ENCODE measurements at regions not wholly inside any gene's neighbourhood (a gene's known extent, or its start where the extent isn't known, plus 50 kb on each side); places are given as distances from the start of the nearest gene placed in this dataset.
"Not testable (repeated sequence)": the region's sequence is repeated elsewhere in the genome, so short reads cannot be mapped to it uniquely, and the experiment has no call there.

- H3K27ac ChIP-seq, result no peak overlapping the region
- TF ChIP-seq, protein P1, sequence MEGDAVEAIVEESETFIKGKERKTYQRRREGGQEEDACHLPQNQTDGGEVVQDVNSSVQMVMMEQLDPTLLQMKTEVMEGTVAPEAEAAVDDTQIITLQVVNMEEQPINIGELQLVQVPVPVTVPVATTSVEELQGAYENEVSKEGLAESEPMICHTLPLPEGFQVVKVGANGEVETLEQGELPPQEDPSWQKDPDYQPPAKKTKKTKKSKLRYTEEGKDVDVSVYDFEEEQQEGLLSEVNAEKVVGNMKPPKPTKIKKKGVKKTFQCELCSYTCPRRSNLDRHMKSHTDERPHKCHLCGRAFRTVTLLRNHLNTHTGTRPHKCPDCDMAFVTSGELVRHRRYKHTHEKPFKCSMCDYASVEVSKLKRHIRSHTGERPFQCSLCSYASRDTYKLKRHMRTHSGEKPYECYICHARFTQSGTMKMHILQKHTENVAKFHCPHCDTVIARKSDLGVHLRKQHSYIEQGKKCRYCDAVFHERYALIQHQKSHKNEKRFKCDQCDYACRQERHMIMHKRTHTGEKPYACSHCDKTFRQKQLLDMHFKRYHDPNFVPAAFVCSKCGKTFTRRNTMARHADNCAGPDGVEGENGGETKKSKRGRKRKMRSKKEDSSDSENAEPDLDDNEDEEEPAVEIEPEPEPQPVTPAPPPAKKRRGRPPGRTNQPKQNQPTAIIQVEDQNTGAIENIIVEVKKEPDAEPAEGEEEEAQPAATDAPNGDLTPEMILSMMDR (IDR thresholded peaks at IDR 0.05), result no peak
- TF ChIP-seq ZFX (IDR thresholded peaks at IDR 0.05; ENCODE audit: borderline replicate concordance), result no peak
Measured at GRCh38 chr15:81839387-81839786, 206.4 kb downstream of the MEX3B start.

DNA sequence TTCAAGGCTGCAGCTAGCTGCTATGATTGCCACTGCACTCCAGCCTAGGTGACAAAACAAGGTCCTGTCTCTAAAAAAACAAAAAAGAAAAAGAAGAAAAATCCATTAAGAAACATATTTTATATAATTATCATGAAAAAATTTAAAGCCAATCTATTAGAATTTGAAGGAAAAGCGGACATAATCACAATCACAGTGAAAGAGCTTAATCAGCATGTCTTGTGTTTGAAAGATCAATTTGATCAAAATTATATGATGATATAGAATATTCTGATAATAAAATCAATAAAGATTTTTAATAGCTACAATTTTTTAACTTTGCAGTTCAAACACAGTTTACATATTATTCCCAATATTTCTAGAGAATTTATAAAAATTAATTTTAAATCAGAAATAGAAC lies 210.1 kb downstream of the MEX3B start:
- H3K27ac ChIP-seq, result no peak overlapping the region
- TF ChIP-seq, protein P1 (IDR thresholded peaks at IDR 0.05), result no peak
- TF ChIP-seq ZFX (IDR thresholded peaks at IDR 0.05; ENCODE audit: borderline replicate concordance), result no peak

DNA sequence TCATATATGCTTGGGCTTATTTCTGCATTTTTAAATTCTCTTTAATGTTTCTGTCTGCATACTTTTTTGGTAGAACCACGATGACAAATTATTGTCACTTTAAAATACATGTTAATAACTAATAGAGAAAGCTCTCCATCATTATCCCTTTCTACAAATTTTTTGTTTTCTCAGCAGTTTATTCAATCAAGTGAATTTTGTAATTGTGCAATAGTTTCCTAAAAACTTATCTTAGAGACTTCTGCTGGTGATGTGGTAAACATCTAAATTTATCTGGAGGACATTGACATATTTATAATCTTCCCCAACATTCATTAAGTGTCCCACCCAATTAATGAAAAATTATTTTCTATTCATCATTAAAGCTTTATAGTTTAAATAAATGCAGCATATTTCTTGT lies 215.3 kb downstream of the MEX3B start:
- H3K27ac ChIP-seq, result no peak overlapping the region
- TF ChIP-seq, protein P1 (IDR thresholded peaks at IDR 0.05), result no peak
- no peak for TF ChIP-seq ZFX (IDR thresholded peaks at IDR 0.05; ENCODE audit: borderline replicate concordance)

DNA sequence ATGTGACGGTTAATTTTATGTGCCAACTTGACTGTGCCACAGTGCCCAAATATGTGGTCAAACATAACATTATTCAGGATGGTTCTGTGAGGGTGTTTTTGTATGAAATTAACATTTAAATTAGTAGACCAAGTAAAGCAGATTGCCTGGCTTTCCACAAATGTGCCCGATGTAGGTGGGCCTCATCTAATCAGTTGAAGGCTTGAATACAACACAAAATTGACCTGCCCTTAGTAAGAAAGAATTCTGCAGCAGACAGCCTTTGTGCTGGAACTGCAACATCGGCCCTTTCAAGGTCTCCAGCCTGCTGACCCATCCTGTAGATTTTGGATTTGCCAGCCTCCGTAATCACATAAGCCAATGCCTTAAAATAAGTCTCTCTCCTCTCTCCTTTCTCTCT lies 215.9 kb downstream of the MEX3B start:
- no peak for TF ChIP-seq ZFX (IDR thresholded peaks at IDR 0.05; ENCODE audit: borderline replicate concordance)
- TF ChIP-seq, protein P1 (IDR thresholded peaks at IDR 0.05), result no peak
- no peak overlapping the region for H3K27ac ChIP-seq

- no peak overlapping the region for H3K27ac ChIP-seq
- TF ChIP-seq, protein P1 (IDR thresholded peaks at IDR 0.05), result no peak
- no peak for TF ChIP-seq ZFX (IDR thresholded peaks at IDR 0.05; ENCODE audit: borderline replicate concordance)
Measured at GRCh38 chr15:81828135-81828534, 217.7 kb downstream of the MEX3B start.

DNA sequence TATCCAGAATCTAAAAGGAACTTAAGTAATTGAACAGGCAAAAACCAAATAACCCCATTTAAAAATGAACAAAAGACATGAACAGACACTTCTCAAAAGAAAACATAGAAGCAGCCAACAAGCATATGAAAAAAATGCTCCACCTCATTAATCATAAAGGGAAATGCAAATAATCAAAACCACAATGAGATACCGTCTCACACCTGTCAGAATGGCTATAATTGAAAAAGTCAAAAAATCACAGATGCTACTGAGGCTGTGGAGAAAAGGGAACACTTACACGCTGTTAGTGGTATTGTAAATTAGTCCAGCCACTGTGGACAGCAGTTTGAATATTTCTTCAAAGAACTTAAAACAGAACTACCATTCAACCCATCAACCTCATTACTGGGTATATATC lies 220.7 kb downstream of the MEX3B start:
- TF ChIP-seq, protein P1 (IDR thresholded peaks at IDR 0.05), result no peak
- no peak for TF ChIP-seq ZFX (IDR thresholded peaks at IDR 0.05; ENCODE audit: borderline replicate concordance)
- no peak overlapping the region for H3K27ac ChIP-seq

DNA sequence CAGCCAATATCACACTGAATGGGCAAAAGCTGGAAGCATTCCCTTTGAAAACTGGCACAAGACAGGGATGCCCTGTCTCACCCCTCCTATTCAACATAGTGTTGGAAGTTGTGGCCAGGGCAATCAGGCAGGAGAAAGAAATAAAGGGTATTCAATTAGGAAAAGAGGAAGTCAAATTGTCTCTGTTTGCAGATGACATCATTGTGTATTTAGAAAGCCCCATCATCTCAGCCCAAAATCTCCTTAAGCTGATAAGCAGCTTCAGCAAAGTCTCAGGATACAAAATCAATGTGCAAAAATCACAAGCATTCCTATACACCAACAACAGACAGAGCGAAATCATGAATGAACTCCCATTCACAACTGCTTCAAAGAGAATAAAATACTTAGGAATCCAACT lies 223.2 kb downstream of the MEX3B start:
- not testable (repeated sequence) for H3K27ac ChIP-seq

GRCh38 chr15:81819924-81820635 lies 225.7 kb downstream of the MEX3B start:
- H3K27ac ChIP-seq, result no peak overlapping the region
- TF ChIP-seq, protein P1 (IDR thresholded peaks at IDR 0.05), result no peak
- no peak for TF ChIP-seq ZFX (IDR thresholded peaks at IDR 0.05; ENCODE audit: borderline replicate concordance)
